Panc1 (cell line): ENCODE measurements at regions not wholly inside any gene's neighbourhood (a gene's known extent, or its start where the extent isn't known, plus 50 kb on each side); places are given as distances from the start of the nearest gene placed in this dataset.

Experiments
- POLR2AphosphoS5 ChIP-seq: IDR thresholded peaks from 2 replicates; pipeline ENCODE4 v1.6.1; 2012; ENCODE audit warnings: mild to moderate bottlenecking, low read depth, low read length, moderate library complexity
- SIN3A ChIP-seq: IDR thresholded peaks from 2 replicates; pipeline ENCODE4 v1.6.1; 2012; ENCODE audit warnings: low read depth, mild to moderate bottlenecking, low read length, moderate library complexity, borderline replicate concordance; ENCODE audit not compliant: insufficient read depth
- TF ChIP-seq, protein P1 (sequence below): fragments of 450-650 bp; IDR thresholded peaks from 2 replicates; pipeline ENCODE4 v1.5.1; 2017; ENCODE audit warnings: mild to moderate bottlenecking
- TF ChIP-seq, protein P2 (sequence below), 2 experiments: IDR thresholded peaks; 2 replicates each; pipeline ENCODE4 v1.6.1; 2011 to 2012; ENCODE audit warnings: low read depth in 2 of 2, control low read depth in 1 of 2, low read length in 1 of 2, mild to moderate bottlenecking in 1 of 2, moderate library complexity in 1 of 2; ENCODE audit not compliant: insufficient read depth in 1 of 2

DNA sequence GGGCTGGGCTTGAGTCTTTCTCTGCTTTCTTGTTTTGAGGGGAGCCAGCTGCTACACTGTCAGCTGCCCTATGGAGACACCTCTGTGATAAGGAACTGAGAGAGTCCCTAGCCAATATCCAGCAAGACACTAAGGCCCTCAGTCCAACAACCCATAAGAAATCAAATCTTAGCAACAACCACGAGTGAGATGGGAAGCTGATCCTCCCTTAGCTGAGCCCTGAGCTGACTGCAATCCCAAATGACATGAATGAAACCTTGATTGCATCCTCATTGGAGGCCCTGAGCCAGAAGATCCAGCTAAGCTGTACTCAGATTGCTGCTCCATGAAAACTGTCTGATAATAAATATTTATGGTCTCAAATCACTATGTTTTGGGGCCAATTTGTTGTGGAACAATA, 302.1 kb upstream of the MME start:
- TF ChIP-seq, protein P1, sequence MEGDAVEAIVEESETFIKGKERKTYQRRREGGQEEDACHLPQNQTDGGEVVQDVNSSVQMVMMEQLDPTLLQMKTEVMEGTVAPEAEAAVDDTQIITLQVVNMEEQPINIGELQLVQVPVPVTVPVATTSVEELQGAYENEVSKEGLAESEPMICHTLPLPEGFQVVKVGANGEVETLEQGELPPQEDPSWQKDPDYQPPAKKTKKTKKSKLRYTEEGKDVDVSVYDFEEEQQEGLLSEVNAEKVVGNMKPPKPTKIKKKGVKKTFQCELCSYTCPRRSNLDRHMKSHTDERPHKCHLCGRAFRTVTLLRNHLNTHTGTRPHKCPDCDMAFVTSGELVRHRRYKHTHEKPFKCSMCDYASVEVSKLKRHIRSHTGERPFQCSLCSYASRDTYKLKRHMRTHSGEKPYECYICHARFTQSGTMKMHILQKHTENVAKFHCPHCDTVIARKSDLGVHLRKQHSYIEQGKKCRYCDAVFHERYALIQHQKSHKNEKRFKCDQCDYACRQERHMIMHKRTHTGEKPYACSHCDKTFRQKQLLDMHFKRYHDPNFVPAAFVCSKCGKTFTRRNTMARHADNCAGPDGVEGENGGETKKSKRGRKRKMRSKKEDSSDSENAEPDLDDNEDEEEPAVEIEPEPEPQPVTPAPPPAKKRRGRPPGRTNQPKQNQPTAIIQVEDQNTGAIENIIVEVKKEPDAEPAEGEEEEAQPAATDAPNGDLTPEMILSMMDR = no peak
- no peak for TF ChIP-seq POLR2AphosphoS5
- no peak for TF ChIP-seq SIN3A
- TF ChIP-seq, protein P2, sequence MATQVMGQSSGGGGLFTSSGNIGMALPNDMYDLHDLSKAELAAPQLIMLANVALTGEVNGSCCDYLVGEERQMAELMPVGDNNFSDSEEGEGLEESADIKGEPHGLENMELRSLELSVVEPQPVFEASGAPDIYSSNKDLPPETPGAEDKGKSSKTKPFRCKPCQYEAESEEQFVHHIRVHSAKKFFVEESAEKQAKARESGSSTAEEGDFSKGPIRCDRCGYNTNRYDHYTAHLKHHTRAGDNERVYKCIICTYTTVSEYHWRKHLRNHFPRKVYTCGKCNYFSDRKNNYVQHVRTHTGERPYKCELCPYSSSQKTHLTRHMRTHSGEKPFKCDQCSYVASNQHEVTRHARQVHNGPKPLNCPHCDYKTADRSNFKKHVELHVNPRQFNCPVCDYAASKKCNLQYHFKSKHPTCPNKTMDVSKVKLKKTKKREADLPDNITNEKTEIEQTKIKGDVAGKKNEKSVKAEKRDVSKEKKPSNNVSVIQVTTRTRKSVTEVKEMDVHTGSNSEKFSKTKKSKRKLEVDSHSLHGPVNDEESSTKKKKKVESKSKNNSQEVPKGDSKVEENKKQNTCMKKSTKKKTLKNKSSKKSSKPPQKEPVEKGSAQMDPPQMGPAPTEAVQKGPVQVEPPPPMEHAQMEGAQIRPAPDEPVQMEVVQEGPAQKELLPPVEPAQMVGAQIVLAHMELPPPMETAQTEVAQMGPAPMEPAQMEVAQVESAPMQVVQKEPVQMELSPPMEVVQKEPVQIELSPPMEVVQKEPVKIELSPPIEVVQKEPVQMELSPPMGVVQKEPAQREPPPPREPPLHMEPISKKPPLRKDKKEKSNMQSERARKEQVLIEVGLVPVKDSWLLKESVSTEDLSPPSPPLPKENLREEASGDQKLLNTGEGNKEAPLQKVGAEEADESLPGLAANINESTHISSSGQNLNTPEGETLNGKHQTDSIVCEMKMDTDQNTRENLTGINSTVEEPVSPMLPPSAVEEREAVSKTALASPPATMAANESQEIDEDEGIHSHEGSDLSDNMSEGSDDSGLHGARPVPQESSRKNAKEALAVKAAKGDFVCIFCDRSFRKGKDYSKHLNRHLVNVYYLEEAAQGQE (IDR thresholded peaks at IDR 0.05; ENCODE audit: insufficient read depth in 1 of 2, low read depth in 2 of 2, low read length in 1 of 2) = no peak
